ENCODE measurements at regions not wholly inside any gene's neighbourhood (a gene's known extent, or its start where the extent isn't known, plus 50 kb on each side); places are given as distances from the start of the nearest gene placed in this dataset.

DNA sequence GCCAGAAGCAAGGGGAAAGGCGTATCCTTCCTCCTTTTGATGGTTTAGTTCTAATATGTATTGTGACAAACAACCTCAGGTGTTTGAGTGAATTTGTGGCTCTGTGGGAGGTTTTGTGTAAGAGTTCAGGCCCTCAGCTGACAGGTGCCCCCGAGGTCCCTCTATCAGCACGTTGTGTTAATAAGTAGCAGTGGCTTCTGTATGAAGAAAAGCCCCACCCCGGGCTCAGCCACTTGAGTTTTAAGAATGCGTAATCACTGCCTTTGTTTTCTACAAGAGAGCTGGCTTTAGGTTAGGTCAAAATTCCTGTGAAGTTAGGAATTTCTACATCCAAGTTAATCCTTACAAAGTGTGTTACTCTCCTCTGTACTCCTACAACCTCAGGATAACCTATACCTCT lies 92.4 kb upstream of the PGBD5 start:
- TF ChIP-seq, protein P1, sequence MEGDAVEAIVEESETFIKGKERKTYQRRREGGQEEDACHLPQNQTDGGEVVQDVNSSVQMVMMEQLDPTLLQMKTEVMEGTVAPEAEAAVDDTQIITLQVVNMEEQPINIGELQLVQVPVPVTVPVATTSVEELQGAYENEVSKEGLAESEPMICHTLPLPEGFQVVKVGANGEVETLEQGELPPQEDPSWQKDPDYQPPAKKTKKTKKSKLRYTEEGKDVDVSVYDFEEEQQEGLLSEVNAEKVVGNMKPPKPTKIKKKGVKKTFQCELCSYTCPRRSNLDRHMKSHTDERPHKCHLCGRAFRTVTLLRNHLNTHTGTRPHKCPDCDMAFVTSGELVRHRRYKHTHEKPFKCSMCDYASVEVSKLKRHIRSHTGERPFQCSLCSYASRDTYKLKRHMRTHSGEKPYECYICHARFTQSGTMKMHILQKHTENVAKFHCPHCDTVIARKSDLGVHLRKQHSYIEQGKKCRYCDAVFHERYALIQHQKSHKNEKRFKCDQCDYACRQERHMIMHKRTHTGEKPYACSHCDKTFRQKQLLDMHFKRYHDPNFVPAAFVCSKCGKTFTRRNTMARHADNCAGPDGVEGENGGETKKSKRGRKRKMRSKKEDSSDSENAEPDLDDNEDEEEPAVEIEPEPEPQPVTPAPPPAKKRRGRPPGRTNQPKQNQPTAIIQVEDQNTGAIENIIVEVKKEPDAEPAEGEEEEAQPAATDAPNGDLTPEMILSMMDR (conservative IDR thresholded peaks at IDR 0.05; ENCODE audit: low read depth, low read length) = no peak
- TF ChIP-seq EZH2 (IDR thresholded peaks at IDR 0.05; ENCODE audit: low read length, unreplicated experiment) = no peak
- TF ChIP-seq EZH2phosphoT487 (IDR thresholded peaks at IDR 0.05; ENCODE audit: borderline replicate concordance, low read length) = no peak

All from PC-3 (cell line).